ENCODE measurements at regions not wholly inside any gene's neighbourhood (a gene's known extent, or its start where the extent isn't known, plus 50 kb on each side); places are given as distances from the start of the nearest gene placed in this dataset.

DNA sequence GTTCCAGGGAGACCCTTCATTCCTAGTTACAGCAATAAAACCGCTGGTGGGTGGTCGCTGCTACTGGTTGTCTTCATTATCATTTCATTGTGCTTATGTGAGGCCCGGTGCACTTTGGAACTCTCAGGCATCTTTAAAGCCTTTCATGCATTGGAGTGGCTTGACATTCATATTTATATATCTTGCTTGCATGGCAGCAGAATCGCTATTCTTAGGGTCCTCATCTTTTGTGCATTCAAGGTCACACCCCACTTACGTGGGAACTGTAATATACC, 110.1 kb downstream of the ZBTB18 start:
- H3K4me3 ChIP-seq, result no peak overlapping the region
- H3K27me3 ChIP-seq (replicated peaks in 1 of 2; ENCODE audit: control insufficient read depth in 2 of 2, insufficient read depth in 2 of 2, low read length in 1 of 2), result no peaks in the 10 kb centered on the region; a peak in 1 of 4 replicates
- TF ChIP-seq CBX3 (IDR thresholded peaks at IDR 0.05; ENCODE audit: borderline replicate concordance, low read depth) (no peak), SP1 (IDR thresholded peaks at IDR 0.05; ENCODE audit: low read depth, low read length) (no peak), CREM (IDR thresholded peaks at IDR 0.05; ENCODE audit: low read depth) (no peak), TCF12 (IDR thresholded peaks at IDR 0.05; ENCODE audit: low read depth, low read length) (no peak)
- ChIA-PET CTCF (no interaction called here), RAD21 (ENCODE audit: unreplicated experiment) (no interaction called here), SMC1A (ENCODE audit: uncharacterized antibody, unreplicated experiment) (no interaction called here), POLR2A (no interaction called here)
- H4K20me1 ChIP-seq (ENCODE audit: control insufficient read depth, insufficient read depth), result no peaks in the 10 kb centered on the region
- H3K79me2 ChIP-seq (ENCODE audit: control insufficient read depth, insufficient read depth, low read length), result no peaks in the 10 kb centered on the region
- FAIRE-seq (no peak), ATAC-seq (no peak), DNase-seq (ENCODE audit: low read depth, low spot score) (no peak)
- 28% methylated on average over 5 of the region's 5 CpGs for WGBS (ENCODE audit: insufficient coverage, insufficient replicate concordance, low lambda C conversion rate, missing lambda C conversion rate)
- intact Hi-C loops (cut with micrococcal nuclease; ENCODE audit: unreplicated experiment) (no loop called here), in situ Hi-C loops (cut with MboI) (no loop called here)
- BruUV-seq (replicated peaks), result no TSS peak
- H3K9ac ChIP-seq (ENCODE audit: control insufficient read depth, insufficient read depth, low read length), result no peak overlapping the region
- no peaks in the 10 kb centered on the region for H3K4me1 ChIP-seq (ENCODE audit: control insufficient read depth, insufficient read depth, low read length)
- H3K4me2 ChIP-seq (ENCODE audit: control insufficient read depth, insufficient read depth), result no peak overlapping the region
- no peaks in the 10 kb centered on the region for H3K36me3 ChIP-seq (ENCODE audit: control insufficient read depth in 2 of 2, insufficient read depth in 2 of 2, low read length in 1 of 2)
- no peak overlapping the region for H2AFZ ChIP-seq (ENCODE audit: control insufficient read depth, low read depth, low read length)
- no peak overlapping the region for H3K27ac ChIP-seq (ENCODE audit: control insufficient read depth, insufficient read depth)
- no peaks in the 10 kb centered on the region for H3K9me3 ChIP-seq (replicated peaks; ENCODE audit: control insufficient read depth, insufficient read depth, low read length)

DNA sequence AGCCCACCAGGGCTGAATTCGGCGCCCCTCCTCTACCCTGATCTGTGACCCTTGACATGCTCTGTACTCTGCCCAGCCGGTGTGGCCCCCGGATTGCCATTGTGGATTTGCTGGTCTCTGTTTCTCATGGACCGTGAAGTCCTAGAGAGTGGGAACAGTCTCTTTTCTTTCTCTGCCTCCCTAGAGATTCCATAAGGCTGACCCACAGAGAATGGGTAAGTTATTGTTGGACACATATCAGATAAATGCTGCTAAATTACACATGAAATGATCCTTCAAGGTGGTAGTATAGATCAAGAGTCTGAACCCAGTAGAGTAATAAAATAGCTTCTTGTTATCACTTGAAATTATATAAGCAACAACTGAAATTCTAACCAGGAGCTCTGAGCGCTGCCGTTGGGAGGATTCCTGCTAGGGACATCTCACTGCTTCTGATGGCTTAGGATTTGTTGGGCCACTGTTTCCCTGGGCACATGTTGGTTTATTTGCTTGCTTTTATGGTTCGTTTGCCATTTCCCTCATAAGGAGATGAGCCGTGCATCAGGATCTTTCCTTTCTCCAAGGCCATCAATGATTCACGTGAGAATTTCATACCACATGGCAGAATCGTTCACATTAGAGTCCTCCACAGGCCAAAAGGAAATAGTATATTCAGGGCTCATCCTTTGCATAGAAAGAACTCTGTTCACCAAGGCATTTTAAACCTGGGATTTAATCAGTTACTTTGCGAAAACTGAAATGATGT, 111.9 kb downstream of the ZBTB18 start:
- H3K27me3 ChIP-seq (replicated peaks in 1 of 2; ENCODE audit: control insufficient read depth in 2 of 2, insufficient read depth in 2 of 2, low read length in 1 of 2), result no peaks in the 10 kb centered on the region; a peak in 1 of 4 replicates
- H3K4me3 ChIP-seq, result no peak overlapping the region
- intact Hi-C loops (cut with micrococcal nuclease; ENCODE audit: unreplicated experiment) (no loop called here), in situ Hi-C loops (cut with MboI) (no loop called here)
- BruUV-seq (replicated peaks), result no TSS peak
- H3K79me2 ChIP-seq (ENCODE audit: control insufficient read depth, insufficient read depth, low read length), result no peaks in the 10 kb centered on the region
- H3K27ac ChIP-seq (ENCODE audit: control insufficient read depth, insufficient read depth), result no peak overlapping the region
- RAD21 ChIA-PET (ENCODE audit: unreplicated experiment), result no interaction called here
- no peak overlapping the region for H3K9ac ChIP-seq (ENCODE audit: control insufficient read depth, insufficient read depth, low read length)
- SMC1A ChIA-PET (ENCODE audit: uncharacterized antibody, unreplicated experiment), result no interaction called here
- 56% methylated on average over 12 of the region's 12 CpGs for WGBS (ENCODE audit: insufficient coverage, insufficient replicate concordance, low lambda C conversion rate, missing lambda C conversion rate)
- DNase-seq (ENCODE audit: low read depth, low spot score), result no peak
- TF ChIP-seq POLR2AphosphoS2 (IDR thresholded peaks at IDR 0.05; ENCODE audit: low read depth, low read length) (no peak), JUNB (IDR thresholded peaks at IDR 0.05) (no peak), SREBF2 (IDR thresholded peaks at IDR 0.05; ENCODE audit: low read length) (no peak), SIX5 (IDR thresholded peaks at IDR 0.05; ENCODE audit: low read depth, low read length, severe bottlenecking) (no peak), CBFB (IDR thresholded peaks at IDR 0.05; ENCODE audit: low read depth) (no peak), NFIC (IDR thresholded peaks at IDR 0.05; ENCODE audit: low read depth, low read length) (no peak), NR2F1 (conservative IDR thresholded peaks at IDR 0.05) (no peak), FOS (IDR thresholded peaks at IDR 0.05; ENCODE audit: borderline replicate concordance, extremely low read depth, insufficient read length) (no peak)
- no peak overlapping the region for H3K4me2 ChIP-seq (ENCODE audit: control insufficient read depth, insufficient read depth)
- H4K20me1 ChIP-seq (ENCODE audit: control insufficient read depth, insufficient read depth), result no peaks in the 10 kb centered on the region
- no peaks in the 10 kb centered on the region for H3K4me1 ChIP-seq (ENCODE audit: control insufficient read depth, insufficient read depth, low read length)
- H3K36me3 ChIP-seq (ENCODE audit: control insufficient read depth in 2 of 2, insufficient read depth in 2 of 2, low read length in 1 of 2), result no peaks in the 10 kb centered on the region
- no peak for ATAC-seq
- CTCF ChIA-PET, result no interaction called here
- no peaks in the 10 kb centered on the region for H3K9me3 ChIP-seq (replicated peaks; ENCODE audit: control insufficient read depth, insufficient read depth, low read length)
- POLR2A ChIA-PET, result no interaction called here
- no peak for FAIRE-seq
- no peak overlapping the region for H2AFZ ChIP-seq (ENCODE audit: control insufficient read depth, low read depth, low read length)
